ENCODE measurements at regions not wholly inside any gene's neighbourhood (a gene's known extent, or its start where the extent isn't known, plus 50 kb on each side); places are given as distances from the start of the nearest gene placed in this dataset.

GRCh38 chr15:47972738-47973137, 148.1 kb upstream of the SLC24A5 start:
- no peak for TF ChIP-seq CTCF (conservative IDR thresholded peaks at IDR 0.05; ENCODE audit: low read depth, low read length)
- DNase-seq (ENCODE audit: low read depth), result no peak
- H3K4me3 ChIP-seq (ENCODE audit: low read length), result no peak overlapping the region

GRCh38 chr15:47974724-47975123, 146.1 kb upstream of the SLC24A5 start:
- TF ChIP-seq CTCF (conservative IDR thresholded peaks at IDR 0.05; ENCODE audit: low read depth, low read length), result no peak
- H3K4me3 ChIP-seq (ENCODE audit: low read length), result no peak overlapping the region
- no peak for DNase-seq (ENCODE audit: low read depth)

- DNase-seq (ENCODE audit: low read depth), result no peak
- H3K4me3 ChIP-seq (ENCODE audit: low read length), result no peak overlapping the region
- TF ChIP-seq CTCF (conservative IDR thresholded peaks at IDR 0.05; ENCODE audit: low read depth, low read length), result no peak
Observed at GRCh38 chr15:47975427-47975826, 145.4 kb upstream of the SLC24A5 start.

DNA sequence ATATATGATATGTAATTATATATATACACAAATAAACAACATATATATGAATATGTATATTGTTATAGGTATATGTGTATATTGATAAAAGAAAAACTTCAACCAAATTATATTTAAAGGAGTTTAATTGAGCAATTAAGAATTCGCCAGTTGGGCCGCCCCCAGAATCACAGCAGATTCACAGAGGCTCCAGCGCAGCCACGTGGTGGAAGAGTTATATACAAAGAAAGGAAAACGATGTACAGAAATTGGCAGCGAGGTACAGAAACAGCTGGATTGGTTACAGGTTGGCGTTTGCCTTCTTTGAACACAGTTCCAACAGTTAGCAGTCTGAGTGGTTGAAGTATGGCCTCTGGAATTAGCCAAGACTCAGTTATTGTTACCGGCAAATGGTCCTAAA, 137.3 kb upstream of the SLC24A5 start:
- DNase-seq (ENCODE audit: low read depth), result no peak
- H3K4me3 ChIP-seq (ENCODE audit: low read length), result no peak overlapping the region
- no peak for TF ChIP-seq CTCF (conservative IDR thresholded peaks at IDR 0.05; ENCODE audit: low read depth, low read length)

DNA sequence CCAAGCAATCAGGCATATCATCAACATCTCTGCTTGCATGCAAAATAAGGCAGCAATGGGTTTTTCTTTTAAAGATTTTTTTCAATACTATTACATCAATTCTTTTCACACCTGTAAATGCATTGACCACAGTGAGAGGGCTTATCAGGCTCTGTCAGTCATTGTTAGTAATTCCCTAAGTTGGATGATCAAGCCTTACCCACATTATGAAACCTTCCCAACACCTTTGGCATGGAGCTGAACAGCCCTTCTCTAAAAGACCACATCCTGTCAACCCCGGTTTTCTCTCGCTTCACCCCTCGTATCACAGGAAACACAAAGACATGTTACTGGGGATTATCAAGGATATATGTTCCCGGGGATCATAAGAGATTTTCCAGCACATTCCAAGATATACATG, 135.2 kb upstream of the SLC24A5 start:
- H3K4me3 ChIP-seq (ENCODE audit: low read length), result no peak overlapping the region
- no peak for TF ChIP-seq CTCF (conservative IDR thresholded peaks at IDR 0.05; ENCODE audit: low read depth, low read length)
- DNase-seq (ENCODE audit: low read depth), result no peak

- no peak for TF ChIP-seq CTCF (conservative IDR thresholded peaks at IDR 0.05; ENCODE audit: low read depth, low read length)
- DNase-seq (ENCODE audit: low read depth), result no peak
- no peak overlapping the region for H3K4me3 ChIP-seq (ENCODE audit: low read length)
Observed at GRCh38 chr15:47987461-47987860, 133.3 kb upstream of the SLC24A5 start.

GRCh38 chr15:47987908-47988532, 132.8 kb upstream of the SLC24A5 start:
- no peak for DNase-seq (ENCODE audit: low read depth)
- H3K4me3 ChIP-seq (ENCODE audit: low read length), result no peak overlapping the region
- peak; percentile 65 for TF ChIP-seq CTCF (conservative IDR thresholded peaks at IDR 0.05; ENCODE audit: low read depth, low read length)
